Transverse colon (tissue), 4 donors: ENCODE measurements at regions not wholly inside any gene's neighbourhood (a gene's known extent, or its start where the extent isn't known, plus 50 kb on each side); places are given as distances from the start of the nearest gene placed in this dataset.

Experiments
- DNase-seq: peaks from one replicate; pipeline ENCODE4 v3.0.0-alpha.2; 2019
- H3K27ac ChIP-seq, 4 donors: fragments of 200-600 bp; sonication (generic); 2 replicates each; pipeline ENCODE4 v1.5.1; 2016 to 2018; ENCODE audit warnings: inconsistent platforms in 4 of 4
- H3K27me3 ChIP-seq: fragments of 200-600 bp; sonication (generic); 2 replicates; pipeline ENCODE4 v1.5.1; 2017; ENCODE audit warnings: inconsistent platforms
- H3K36me3 ChIP-seq, 4 donors: fragments of 200-600 bp; sonication (generic); 2 replicates each; pipeline ENCODE4 v1.5.1; 2017 to 2019; ENCODE audit warnings: inconsistent platforms in 4 of 4
- H3K4me1 ChIP-seq, 4 donors: fragments of 200-600 bp; sonication (generic); 2 replicates each; pipeline ENCODE4 v1.5.1; 2017 to 2020; ENCODE audit warnings: inconsistent platforms in 4 of 4
- H3K4me3 ChIP-seq, 4 donors: fragments of 200-600 bp; sonication (generic); 1 replicate in 1 of 4; 2 replicates in 3 of 4; pipeline versions ENCODE4 v1.5.1 to v1.6.1; 2017 to 2019; ENCODE audit warnings: inconsistent platforms in 4 of 4
- H3K9me3 ChIP-seq, 2 donors: fragments of 200-600 bp; sonication (generic); 2 replicates each; pipeline ENCODE4 v1.5.1; 2017 to 2019; ENCODE audit warnings: inconsistent platforms in 2 of 2
- EP300 ChIP-seq: sonication (generic); formaldehyde crosslinking; IDR thresholded peaks from one replicate; pipeline ENCODE4 v1.6.1; 2017; ENCODE audit warnings: antibody characterized with exemption, low read depth
- POLR2A ChIP-seq: fragments of 450-650 bp; IDR thresholded peaks from one replicate; pipeline ENCODE4 v1.6.1; 2016; ENCODE audit warnings: antibody characterized with exemption, mild to moderate bottlenecking, moderate library complexity
- POLR2AphosphoS5 ChIP-seq, 3 donors: sonication (generic); formaldehyde crosslinking; IDR thresholded peaks; one replicate each; pipeline ENCODE4 v1.6.1; 2016; ENCODE audit warnings: antibody characterized with exemption in 3 of 3
- WGBS, 2 donors: methylation state at CpG; one replicate each; pipeline ENCODE4 v1.1.5; 2018; ENCODE audit warnings: low coverage in 1 of 2; 5-methylcytosine and 5-hydroxymethylcytosine counted together
- in situ Hi-C, 4 donors: fragments of 200-750 bp; cut with MboI; loops; one replicate each; pipeline versions ENCODE4 v1.15.0 to v1.15.1; 2017; ENCODE audit warnings: low sequenced_read_pairs in 3 of 4, low pct_ligation_motif_present in 1 of 4, low pct_unique_long_range_greater_than_20kb in 1 of 4
- intact Hi-C: fragments of 100-400 bp; cut with DNase I; formaldehyde crosslinking; loops from one replicate; pipeline ENCODE4 v1.15.1; 2023; ENCODE audit warnings: low total_unique reads
- TF ChIP-seq, protein P1 (sequence below), 5 experiments: fragments of 200-600 bp in 3 of 5; fragments of 450-650 bp in 2 of 5; sonication (generic) in 3 of 5; IDR thresholded peaks; 1 replicate in 2 of 5; 2 replicates in 3 of 5; pipeline ENCODE4 v1.5.1; 2016 to 2017; ENCODE audit warnings: antibody characterized with exemption in 5 of 5, inconsistent platforms in 3 of 5, mild to moderate bottlenecking in 2 of 5, moderate library complexity in 1 of 5

- intact Hi-C loops (no loop called here), in situ Hi-C loops (no loop called here)
- peaks cover 10 to 12% of the 10 kb centered on the region in 2 donors for H3K9me3 ChIP-seq
- WGBS, 2 donors: 91% methylated on average over 3 of the region's 3 CpGs; no CpG with 5 or more reads in 1 of the 2 donors
- H3K36me3 ChIP-seq: no peaks in the 10 kb centered on the region
- H3K27me3 ChIP-seq: no peaks in the 10 kb centered on the region
- no peak for DNase-seq
- TF ChIP-seq POLR2A: no peak
- TF ChIP-seq EP300: no peak
- TF ChIP-seq POLR2AphosphoS5 (IDR thresholded peaks at IDR 0.05): no peak
- TF ChIP-seq, protein P1, sequence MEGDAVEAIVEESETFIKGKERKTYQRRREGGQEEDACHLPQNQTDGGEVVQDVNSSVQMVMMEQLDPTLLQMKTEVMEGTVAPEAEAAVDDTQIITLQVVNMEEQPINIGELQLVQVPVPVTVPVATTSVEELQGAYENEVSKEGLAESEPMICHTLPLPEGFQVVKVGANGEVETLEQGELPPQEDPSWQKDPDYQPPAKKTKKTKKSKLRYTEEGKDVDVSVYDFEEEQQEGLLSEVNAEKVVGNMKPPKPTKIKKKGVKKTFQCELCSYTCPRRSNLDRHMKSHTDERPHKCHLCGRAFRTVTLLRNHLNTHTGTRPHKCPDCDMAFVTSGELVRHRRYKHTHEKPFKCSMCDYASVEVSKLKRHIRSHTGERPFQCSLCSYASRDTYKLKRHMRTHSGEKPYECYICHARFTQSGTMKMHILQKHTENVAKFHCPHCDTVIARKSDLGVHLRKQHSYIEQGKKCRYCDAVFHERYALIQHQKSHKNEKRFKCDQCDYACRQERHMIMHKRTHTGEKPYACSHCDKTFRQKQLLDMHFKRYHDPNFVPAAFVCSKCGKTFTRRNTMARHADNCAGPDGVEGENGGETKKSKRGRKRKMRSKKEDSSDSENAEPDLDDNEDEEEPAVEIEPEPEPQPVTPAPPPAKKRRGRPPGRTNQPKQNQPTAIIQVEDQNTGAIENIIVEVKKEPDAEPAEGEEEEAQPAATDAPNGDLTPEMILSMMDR (IDR thresholded peaks at IDR 0.05): no peak
- no peak overlapping the region for H3K27ac ChIP-seq
- no peaks in the 10 kb centered on the region for H3K4me1 ChIP-seq
- no peak overlapping the region for H3K4me3 ChIP-seq
These were observed 109.8 kb downstream of the CTTN start for GRCh38 chr11:70508231-70508480.

DNA sequence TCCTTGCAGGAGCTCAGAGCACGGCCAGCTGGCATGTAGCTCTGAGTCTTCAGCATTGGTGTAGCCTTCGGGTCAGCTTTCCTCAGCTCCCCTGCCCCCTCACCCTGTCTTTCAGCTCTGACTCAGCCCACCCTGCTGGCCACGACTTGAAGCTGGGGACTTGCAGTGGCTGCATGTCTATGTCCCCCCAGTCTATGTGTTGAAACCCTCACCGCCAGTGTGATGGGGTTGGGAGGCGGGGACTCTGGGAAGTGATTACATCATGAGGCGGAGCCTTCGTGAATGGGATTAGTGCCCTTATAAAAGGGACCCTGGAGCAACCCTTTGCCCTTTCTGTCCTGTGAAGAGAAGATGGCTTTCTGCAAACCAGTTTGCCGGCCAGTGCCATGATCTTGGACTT is 111.1 kb downstream of the CTTN start:
- in situ Hi-C loops: no loop called here

GRCh38 chr11:70510106-70510505 is 111.8 kb downstream of the CTTN start:
- no peaks in the 10 kb centered on the region for H3K36me3 ChIP-seq
- H3K9me3 ChIP-seq: peaks cover 10 to 20% of the 10 kb centered on the region in 2 donors
- H3K27me3 ChIP-seq: no peaks in the 10 kb centered on the region
- DNase-seq: no peak
- no peak overlapping the region for H3K4me3 ChIP-seq
- TF ChIP-seq POLR2AphosphoS5 (IDR thresholded peaks at IDR 0.05): no peak
- TF ChIP-seq POLR2A: no peak
- TF ChIP-seq, protein P1 (IDR thresholded peaks at IDR 0.05): no peak
- no peak for TF ChIP-seq EP300
- in situ Hi-C loops (no loop called here), intact Hi-C loops (no loop called here)
- no peak overlapping the region for H3K27ac ChIP-seq
- WGBS, 2 donors: 95% methylated on average over 4 of the region's 4 CpGs; no CpG with 5 or more reads in 1 of the 2 donors
- H3K4me1 ChIP-seq: no peaks in the 10 kb centered on the region

More for the DNA sequence above, 111.1 kb downstream of the CTTN start:
- no peak for DNase-seq
- H3K9me3 ChIP-seq: peaks cover 10 to 20% of the 10 kb centered on the region in 2 donors
- no peak overlapping the region for H3K27ac ChIP-seq
- intact Hi-C loops: no loop called here
- H3K36me3 ChIP-seq: no peaks in the 10 kb centered on the region
- no peaks in the 10 kb centered on the region for H3K27me3 ChIP-seq
- 85% methylated on average over 8 of the region's 8 CpGs; no CpG with 5 or more reads in 1 of the 2 donors for WGBS, 2 donors
- H3K4me3 ChIP-seq: no peak overlapping the region
- no peaks in the 10 kb centered on the region for H3K4me1 ChIP-seq
- TF ChIP-seq, protein P1 (IDR thresholded peaks at IDR 0.05): no peak

- Histone ChIP-seq H3K36me3 (no peaks in the 10 kb centered on the region), H3K4me3 (no peak overlapping the region), H3K4me1 (no peaks in the 10 kb centered on the region), H3K9me3 (peaks cover 10 to 20% of the 10 kb centered on the region in 2 donors), H3K27me3 (no peaks in the 10 kb centered on the region), H3K27ac (no peak overlapping the region)
- no peak for TF ChIP-seq POLR2AphosphoS5 (IDR thresholded peaks at IDR 0.05)
- no peak for TF ChIP-seq EP300
- TF ChIP-seq, protein P1 (IDR thresholded peaks at IDR 0.05): no peak
- TF ChIP-seq POLR2A: no peak
- in situ Hi-C loops (no loop called here), intact Hi-C loops (no loop called here)
- no peak for DNase-seq
- 89 to 100% methylated on average over 1 to 6 of the region's 6 CpGs for WGBS, 2 donors
These were observed 112.2 kb downstream of the CTTN start for GRCh38 chr11:70510571-70510970.
